ENCODE measurements at regions not wholly inside any gene's neighbourhood (a gene's known extent, or its start where the extent isn't known, plus 50 kb on each side); places are given as distances from the start of the nearest gene placed in this dataset.
A peak's percentile ranks its signal among the peaks of the same experiment; 100 is the strongest.

DNA sequence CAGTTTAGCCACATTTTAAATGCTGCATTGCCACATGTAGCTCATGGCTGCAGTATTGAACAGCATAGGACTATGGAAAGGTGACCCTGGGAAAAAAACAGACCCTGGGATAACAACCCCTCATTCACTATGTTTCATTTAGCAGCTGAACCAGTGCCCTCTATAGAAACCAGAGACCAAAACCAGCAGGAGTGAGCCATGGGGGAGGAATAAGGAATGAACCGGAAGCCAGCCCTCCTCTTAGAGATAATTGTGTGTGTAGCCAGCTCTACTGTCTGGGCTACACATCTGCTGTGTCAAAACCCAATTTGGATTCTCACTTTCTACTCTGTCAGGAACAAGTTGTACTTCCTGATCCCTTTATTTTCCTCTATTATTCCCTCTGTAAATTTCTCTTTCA, 158.5 kb upstream of the S100G start:
- no peak for DNase-seq
- no peaks in the 10 kb centered on the region for H3K4me1 ChIP-seq
- WGBS, 5 donors = 78 to 94% (median 87%) methylated on average over 1 of the region's 1 CpG
- TF ChIP-seq EP300 (IDR thresholded peaks at IDR 0.05) (no peak), POLR2AphosphoS5 (IDR thresholded peaks at IDR 0.05) (no peak), POLR2A (IDR thresholded peaks at IDR 0.05) (no peak)
- TF ChIP-seq, protein P1, sequence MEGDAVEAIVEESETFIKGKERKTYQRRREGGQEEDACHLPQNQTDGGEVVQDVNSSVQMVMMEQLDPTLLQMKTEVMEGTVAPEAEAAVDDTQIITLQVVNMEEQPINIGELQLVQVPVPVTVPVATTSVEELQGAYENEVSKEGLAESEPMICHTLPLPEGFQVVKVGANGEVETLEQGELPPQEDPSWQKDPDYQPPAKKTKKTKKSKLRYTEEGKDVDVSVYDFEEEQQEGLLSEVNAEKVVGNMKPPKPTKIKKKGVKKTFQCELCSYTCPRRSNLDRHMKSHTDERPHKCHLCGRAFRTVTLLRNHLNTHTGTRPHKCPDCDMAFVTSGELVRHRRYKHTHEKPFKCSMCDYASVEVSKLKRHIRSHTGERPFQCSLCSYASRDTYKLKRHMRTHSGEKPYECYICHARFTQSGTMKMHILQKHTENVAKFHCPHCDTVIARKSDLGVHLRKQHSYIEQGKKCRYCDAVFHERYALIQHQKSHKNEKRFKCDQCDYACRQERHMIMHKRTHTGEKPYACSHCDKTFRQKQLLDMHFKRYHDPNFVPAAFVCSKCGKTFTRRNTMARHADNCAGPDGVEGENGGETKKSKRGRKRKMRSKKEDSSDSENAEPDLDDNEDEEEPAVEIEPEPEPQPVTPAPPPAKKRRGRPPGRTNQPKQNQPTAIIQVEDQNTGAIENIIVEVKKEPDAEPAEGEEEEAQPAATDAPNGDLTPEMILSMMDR (IDR thresholded peaks at IDR 0.05) = no peak
- H3K9me3 ChIP-seq = no peaks in the 10 kb centered on the region
- H3K4me3 ChIP-seq = no peak overlapping the region
- no peak overlapping the region for H3K27ac ChIP-seq
- intact Hi-C loops (cut with DNase I; ENCODE audit: low total_unique reads) = no loop called here
- no peaks in the 10 kb centered on the region for H3K36me3 ChIP-seq
- H3K27me3 ChIP-seq = peaks cover 0 to 7% (median 0%) of the 10 kb centered on the region in 3 donors

DNA sequence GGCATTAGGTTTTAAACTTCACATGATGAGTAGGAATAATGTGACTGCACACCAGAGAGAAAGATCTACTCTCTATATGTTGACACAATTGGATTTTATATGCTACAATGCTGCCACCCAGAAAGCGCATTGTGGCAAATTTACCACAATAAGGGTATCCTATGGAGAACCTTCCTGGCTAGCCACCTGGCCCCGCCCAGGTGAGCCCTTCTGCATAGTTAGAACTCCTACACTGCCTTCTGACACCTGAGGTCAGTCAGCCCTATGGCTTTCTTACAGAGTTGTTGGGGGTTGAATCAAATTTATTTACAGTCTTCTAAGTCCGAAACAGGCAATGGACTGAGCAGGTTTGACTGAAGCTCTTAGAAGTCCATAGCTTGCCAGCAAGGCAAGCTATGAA, 153.8 kb upstream of the S100G start:
- TF ChIP-seq POLR2A (IDR thresholded peaks at IDR 0.05) (no peak), EP300 (IDR thresholded peaks at IDR 0.05) (no peak), POLR2AphosphoS5 (IDR thresholded peaks at IDR 0.05) (no peak)
- TF ChIP-seq, protein P1 (IDR thresholded peaks at IDR 0.05) = no peak
- Histone ChIP-seq H3K36me3 (no peaks in the 10 kb centered on the region), H3K4me3 (no peak overlapping the region), H3K27me3 (no peaks in the 10 kb centered on the region), H3K4me1 (no peaks in the 10 kb centered on the region), H3K27ac (no peak overlapping the region), H3K9me3 (no peaks in the 10 kb centered on the region)
- no peak for DNase-seq
- intact Hi-C loops (cut with DNase I; ENCODE audit: low total_unique reads) = no loop called here
- WGBS, 5 donors = 85 to 97% (median 93%) methylated on average over 3 of the region's 3 CpGs

DNA sequence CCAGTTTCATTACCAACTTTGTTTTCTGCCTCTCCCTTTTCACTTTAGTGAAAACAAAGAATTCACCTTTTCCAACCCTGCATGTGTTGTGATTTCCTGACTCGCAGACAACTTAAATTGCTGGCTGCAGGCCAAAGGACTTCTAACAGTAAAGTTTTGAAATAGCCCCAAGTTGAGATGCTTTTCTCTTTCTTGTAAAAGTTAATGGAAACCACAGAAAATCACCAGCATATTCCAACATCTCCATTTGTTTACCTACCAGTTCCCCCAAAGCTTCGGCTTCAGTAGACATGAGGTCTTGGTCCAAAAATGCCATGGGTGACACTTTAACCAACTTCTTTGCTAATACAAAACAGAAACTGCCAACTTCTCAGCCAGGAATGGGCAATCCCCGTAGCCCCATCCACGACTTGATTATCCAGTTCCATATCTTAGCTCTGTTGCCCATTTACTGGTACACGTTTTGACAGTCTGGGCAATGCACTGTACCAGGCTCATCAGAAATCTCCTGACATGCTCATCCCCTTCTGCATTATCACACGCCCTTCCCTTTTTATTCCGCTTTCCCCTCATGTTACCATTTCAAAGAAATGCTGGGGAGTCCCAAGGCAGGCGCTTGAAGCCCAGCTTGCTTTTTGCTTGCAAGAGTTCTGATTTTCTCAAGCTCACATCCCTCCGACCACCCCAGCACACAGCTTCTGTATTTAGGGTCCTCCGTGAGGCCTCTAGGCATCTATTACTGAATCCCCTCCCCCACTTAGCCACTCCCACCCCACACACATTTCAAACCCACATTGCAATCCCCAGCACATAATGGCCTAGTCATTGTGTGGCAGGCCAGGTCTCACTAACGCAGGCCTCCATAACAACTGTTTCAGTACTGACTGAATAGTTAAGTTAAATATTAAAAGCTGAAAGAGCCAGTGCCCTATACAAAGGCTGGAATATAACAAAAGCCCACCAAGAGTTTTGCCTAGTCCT, 137.9 kb upstream of the S100G start:
- TF ChIP-seq, protein P1 (IDR thresholded peaks at IDR 0.05) = no peak
- no peak for TF ChIP-seq POLR2A (IDR thresholded peaks at IDR 0.05)
- no peak for TF ChIP-seq POLR2AphosphoS5 (IDR thresholded peaks at IDR 0.05)
- TF ChIP-seq EP300 (IDR thresholded peaks at IDR 0.05) = no peak
- WGBS, 5 donors = 78 to 87% (median 85%) methylated on average over 10 to 11 of the region's 11 CpGs

DNA sequence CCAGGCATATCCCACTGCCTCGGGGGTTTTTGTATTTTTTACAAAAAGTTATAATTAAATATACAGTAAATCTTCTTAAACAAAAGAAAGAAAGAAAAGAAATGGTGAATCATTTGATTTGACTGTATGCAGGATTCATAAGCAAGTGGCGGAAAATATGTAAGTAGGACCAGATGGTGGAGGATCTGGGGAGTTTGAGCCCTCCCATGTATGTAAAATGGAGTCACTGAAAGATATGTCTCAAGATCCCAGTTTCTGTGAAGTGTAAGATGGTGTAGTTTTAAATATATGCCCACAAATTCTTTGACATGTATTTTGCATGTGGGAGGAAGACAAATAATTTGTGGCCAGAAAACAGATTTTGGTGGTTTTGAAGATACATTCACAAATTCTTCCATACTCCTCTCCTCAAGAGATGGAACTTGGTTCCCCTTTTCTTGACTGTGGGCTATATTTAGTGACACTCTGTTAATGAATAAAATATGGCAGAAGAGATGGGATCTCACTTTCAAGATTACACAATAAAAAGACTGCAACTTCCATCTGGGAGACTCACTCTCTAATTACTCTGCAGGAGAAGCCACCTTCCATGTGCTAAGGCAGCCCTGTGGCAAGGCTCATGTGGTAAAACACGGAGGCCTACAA, 133.6 kb upstream of the S100G start:
- no peaks in the 10 kb centered on the region for H3K4me1 ChIP-seq
- no peak overlapping the region for H3K4me3 ChIP-seq
- no peak for TF ChIP-seq EP300 (IDR thresholded peaks at IDR 0.05)
- no peak for TF ChIP-seq POLR2AphosphoS5 (IDR thresholded peaks at IDR 0.05)
- no peak for TF ChIP-seq POLR2A (IDR thresholded peaks at IDR 0.05)
- TF ChIP-seq, protein P1 (IDR thresholded peaks at IDR 0.05) = no peak
- H3K9me3 ChIP-seq = peaks cover 0 to 9% (median 0%) of the 10 kb centered on the region in 4 donors
- intact Hi-C loops (cut with DNase I; ENCODE audit: low total_unique reads) = no loop called here
- H3K36me3 ChIP-seq = no peaks in the 10 kb centered on the region
- 87 to 98% (median 92%) methylated on average over 3 of the region's 3 CpGs for WGBS, 5 donors
- H3K27me3 ChIP-seq = no peaks in the 10 kb centered on the region
- no peak overlapping the region for H3K27ac ChIP-seq
- no peak for DNase-seq

More for the DNA sequence above, 137.9 kb upstream of the S100G start:
- no peaks in the 10 kb centered on the region for H3K27me3 ChIP-seq
- no peaks in the 10 kb centered on the region for H3K4me1 ChIP-seq
- H3K9me3 ChIP-seq = no peaks in the 10 kb centered on the region
- H3K4me3 ChIP-seq = no peak overlapping the region
- intact Hi-C loops (cut with DNase I; ENCODE audit: low total_unique reads) = no loop called here
- DNase-seq = peak in 1 of 2 donors; percentile 3
- no peak overlapping the region for H3K27ac ChIP-seq
- H3K36me3 ChIP-seq = no peaks in the 10 kb centered on the region
